ENCODE measurements at regions not wholly inside any gene's neighbourhood (a gene's known extent, or its start where the extent isn't known, plus 50 kb on each side); places are given as distances from the start of the nearest gene placed in this dataset.

DNA sequence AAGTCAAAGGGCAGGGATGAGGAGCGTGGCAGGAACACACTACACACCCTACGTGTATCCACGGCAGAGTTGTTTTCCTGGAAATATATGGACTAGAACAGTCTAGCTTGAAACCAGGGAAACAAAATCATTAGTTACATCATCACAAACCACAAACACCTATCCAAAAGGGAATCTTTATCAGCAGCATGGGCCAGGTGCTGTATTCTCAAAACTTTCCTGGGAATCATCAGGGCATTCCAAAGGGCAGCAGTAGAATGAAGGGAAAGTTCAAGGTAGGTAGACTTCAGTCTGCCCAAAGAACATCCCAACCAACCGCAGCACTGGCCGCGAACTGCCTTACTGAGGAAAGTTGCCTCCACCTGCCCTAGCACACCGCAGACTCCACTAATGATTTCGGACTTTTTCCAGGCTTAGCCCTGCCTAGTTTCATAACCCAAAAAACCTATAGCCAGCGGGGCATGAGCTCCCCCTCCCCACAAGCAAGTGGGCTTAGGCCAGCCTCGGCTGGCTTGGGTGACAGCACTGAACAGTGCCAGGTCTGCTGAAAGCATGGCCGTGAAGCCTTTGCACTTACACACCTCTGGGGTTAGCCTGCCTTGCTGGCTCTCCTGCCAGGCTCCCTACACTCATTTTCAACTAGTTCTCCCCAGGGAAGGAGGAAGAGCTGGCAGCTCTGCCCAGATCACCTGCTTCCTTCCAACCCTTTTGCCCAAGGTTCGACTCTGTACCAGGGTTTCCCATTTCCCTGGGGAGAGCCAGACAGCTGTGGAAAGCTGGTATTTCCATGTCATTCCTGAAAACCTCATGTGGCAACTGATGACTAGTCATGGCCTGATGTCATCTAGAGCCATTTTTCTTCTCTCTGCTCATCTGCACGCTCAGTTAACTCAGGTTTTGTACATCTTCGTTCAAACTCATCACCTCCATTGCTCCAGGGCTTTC is 77.3 kb upstream of the UBAC2 start:
- DNase-seq (ENCODE audit: low read depth in 2 of 2) = no peak

DNA sequence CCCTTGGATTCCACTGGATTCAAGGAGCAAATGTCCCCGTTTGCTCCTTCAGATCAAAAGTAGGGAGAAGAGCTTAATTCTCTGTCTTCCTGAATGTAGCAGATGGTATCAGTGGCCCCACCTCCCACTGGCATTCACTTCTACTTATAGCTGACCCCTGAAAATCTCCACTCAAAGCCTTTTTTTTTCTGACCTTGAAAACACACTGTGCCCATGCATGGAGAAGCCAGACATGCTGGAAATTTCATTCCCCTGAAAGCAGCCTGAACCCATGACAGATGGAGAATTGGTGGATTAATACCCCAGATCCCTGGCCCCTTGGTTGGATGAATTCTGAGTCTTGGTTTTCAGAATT is 76.6 kb upstream of the UBAC2 start:
- DNase-seq (ENCODE audit: low read depth in 2 of 2) = no peak

DNA sequence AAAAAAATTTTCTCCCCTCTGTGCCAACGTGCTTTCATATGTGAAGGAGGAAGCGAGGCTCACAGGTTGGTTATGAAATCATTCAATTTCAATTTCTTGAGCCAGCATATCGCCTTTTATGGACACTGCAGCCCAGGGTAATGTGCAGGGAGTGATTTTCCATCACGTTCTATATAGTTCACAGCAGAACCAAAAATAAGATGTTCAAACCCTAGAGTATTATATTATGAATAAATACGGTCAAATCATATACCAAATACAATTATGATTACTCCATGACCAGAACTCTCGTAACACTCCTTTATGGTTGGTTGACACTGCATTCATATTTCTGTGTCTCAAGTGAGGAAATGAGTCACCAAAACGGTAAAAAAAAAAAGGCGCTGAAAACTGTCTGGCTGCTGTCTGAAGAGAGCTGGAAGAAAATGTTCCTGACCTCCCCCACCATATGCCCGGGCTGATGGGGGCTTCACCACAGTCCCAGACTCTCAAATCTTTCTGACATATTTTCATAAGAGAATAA is 75.8 kb upstream of the UBAC2 start:
- peak; percentile 2 to 83 for DNase-seq (ENCODE audit: low read depth in 2 of 2)

DNA sequence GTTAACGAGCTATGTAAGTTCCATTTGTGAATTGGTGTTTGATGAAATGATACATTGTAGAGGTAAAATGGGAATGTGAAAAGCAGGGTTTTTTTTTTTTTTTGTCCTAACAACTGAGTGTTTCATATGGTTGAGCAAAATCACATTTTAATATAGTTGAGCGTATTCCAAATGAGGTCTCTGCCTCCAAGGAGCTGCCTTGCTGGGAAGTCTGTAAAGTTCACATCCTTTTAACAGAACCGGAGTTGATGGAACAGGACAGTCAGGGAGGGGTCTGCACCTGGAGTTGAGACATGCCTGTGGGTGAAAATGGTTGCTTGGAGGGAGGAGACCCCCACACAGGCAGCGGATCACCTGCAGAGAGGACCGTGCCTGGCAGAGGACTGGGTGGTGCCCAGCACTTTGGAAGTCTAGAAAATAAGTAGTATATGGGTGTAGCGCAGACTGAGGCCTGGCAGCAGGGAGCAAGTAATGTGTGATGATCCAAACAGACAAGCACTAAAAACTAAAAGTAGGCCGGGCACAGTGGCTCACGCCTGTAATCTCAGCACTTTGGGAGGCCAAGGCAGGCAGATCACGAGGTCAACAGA is 75.2 kb upstream of the UBAC2 start:
- no peak for DNase-seq (ENCODE audit: low read depth in 2 of 2)

DNA sequence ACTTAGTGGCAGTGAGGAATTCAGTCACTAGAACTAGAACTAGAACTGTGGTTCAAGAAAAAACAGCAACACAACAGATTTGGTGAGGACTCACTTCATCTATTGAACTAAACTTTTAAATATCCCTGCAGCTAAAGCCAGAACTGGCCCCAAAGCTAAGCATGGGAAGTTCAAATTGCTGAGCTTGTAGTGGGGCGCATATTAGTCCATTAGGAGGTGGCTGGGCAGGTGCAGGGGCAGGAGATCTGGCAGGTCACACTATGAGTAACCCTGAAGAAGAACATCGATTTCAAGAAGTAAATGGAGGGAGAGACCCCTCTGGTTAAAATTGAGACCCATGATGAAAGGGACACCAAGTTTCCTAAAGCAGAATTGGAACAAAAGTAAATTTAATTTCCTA is 73.8 kb upstream of the UBAC2 start:
- DNase-seq (ENCODE audit: low read depth in 2 of 2) = no peak

DNA sequence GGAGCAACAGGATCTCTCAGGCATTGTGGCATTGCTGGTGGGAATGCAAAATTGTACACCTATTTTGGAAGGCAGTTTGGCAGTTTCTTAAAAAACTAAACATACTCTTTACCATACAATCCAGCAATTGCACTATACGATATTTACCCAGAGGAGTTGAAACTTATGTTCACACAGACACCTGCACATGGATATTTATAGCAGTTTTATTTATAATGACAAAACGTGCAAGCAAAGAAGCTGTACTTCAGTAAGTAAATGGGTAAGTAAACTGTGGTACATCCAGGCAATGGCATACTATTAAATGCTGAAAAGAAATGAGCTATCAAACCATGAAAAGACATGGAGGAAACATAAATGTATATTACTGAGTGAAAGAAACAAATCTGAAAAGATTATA is 71.6 kb upstream of the UBAC2 start:
- DNase-seq (ENCODE audit: low read depth in 2 of 2) = no peak

DNA sequence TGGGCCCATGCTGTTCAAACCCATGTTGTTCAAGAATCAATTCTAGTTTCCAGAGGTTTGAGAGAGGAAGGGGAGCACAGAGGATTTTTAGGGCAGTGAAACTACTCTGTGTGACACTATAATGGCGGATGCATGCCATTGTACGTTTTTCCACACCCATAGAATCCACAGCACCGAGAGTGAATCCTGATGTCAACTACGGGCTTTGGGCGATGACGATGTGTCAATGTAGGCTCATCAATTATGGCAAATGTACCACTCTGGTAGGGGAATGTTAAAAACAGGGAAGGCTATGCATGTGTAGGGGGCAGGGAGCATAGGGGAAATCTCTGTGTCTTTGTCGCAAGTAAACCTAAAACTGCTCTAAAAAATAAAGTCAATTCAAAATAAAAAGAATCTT is 70.7 kb upstream of the UBAC2 start:
- no peak for DNase-seq (ENCODE audit: low read depth in 2 of 2)

DNA sequence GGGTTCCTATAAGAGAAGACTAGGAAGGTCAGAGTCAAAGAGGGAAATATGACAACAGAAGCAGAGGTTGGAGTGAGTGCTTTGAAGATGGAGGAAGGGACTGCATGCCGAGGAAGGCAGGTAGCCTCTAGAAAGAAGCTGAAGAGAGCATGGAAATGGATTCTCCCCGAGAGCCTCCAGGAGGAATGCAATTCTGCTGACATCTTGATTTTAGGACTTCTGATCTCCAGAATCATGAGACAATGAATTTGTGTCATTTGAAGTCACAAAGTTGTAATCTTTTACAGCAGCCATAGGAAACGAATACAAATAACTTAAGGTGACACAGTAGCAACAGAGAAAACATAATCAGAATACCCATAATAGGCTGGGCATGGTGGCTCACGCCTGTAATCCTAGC is 69.2 kb upstream of the UBAC2 start:
- no peak for DNase-seq (ENCODE audit: low read depth in 2 of 2)

DNA sequence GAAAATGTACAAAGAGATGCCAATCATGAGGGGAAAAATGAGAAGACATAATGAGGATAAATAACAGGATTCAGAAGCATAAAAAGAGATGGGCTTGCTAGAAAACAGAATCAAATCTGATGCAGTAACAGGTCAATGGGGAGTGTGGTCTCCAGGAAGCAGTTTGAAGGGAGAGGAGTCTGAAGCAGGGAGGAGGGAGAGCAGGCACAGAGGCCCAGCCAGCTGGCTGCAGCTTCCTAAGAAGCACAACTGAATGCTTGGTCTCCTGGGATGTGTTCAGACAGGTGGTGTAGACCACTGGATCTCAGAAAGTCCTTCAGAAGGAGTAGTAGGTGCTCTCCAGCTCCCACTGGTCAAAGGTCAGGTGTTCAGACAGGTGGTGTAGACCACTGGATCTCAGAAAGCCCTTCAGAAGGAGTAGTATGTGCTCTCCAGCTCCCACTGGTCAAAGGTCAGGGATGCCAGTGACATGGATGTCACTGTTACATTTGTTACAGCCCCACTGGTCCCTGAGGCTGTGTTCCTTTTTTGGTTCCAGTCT is 68.3 kb upstream of the UBAC2 start:
- DNase-seq (ENCODE audit: low read depth in 2 of 2) = no peak

DNA sequence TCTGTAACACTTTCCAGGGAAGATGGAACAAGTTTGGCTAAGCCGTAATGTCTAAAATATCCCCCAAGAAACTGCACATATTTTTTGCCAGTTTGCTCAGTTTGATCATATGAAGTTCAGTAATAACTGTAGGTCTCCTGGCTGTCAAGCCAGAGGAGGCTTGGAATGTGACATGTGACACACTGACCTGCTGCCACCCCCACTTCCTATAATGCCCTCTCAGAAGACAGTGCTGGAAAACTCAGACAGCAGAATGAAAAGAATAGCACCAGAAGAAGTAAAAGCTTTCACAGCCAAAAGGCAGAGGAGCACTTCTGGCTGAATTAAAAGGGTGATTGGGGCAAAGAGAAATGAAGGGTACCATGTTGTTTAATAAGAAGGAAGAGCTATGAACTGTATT is 67.4 kb upstream of the UBAC2 start:
- peak in 1 of 2 donors; percentile 7 for DNase-seq (ENCODE audit: low read depth in 2 of 2)

DNA sequence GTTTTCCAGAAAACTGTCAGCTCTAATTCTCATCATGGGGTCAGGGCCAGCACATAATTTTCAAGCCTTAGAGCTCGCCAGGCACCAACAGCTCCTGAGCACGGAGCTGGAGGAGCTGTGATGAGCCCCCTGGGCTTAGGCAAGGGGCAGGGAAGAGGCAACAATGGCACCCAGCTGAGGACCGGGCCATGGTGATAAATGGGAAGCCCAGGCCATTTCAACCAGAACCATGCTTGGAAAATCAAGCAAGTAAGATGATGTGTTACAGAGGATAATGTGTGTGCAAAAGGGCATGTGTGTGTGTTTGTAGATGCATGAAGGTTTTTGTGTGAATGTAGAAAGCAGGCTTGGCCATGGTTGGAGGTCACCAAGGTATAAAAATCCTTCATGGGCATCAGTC is 66.8 kb upstream of the UBAC2 start:
- no peak for DNase-seq (ENCODE audit: low read depth in 2 of 2)

DNA sequence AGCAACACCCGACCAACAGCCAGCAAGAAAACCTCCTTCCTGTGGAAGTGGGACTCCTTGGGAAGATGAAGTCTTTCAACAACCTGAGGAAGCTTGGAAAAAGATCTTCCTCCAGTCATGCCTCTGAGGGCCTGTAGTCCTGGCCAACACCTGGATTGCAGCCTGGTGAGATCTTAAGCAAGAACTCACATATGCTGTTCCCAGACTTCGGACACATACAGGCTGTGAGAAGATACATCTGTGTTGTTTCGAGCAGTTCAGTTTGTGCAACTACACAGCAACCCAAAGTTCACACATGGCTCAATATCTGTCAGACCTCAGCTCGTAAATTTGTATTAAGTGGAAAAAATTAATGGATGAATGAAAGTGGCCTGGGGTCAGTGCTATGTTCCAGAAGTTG is 65.1 kb upstream of the UBAC2 start:
- DNase-seq (ENCODE audit: low read depth in 2 of 2) = no peak

DNA sequence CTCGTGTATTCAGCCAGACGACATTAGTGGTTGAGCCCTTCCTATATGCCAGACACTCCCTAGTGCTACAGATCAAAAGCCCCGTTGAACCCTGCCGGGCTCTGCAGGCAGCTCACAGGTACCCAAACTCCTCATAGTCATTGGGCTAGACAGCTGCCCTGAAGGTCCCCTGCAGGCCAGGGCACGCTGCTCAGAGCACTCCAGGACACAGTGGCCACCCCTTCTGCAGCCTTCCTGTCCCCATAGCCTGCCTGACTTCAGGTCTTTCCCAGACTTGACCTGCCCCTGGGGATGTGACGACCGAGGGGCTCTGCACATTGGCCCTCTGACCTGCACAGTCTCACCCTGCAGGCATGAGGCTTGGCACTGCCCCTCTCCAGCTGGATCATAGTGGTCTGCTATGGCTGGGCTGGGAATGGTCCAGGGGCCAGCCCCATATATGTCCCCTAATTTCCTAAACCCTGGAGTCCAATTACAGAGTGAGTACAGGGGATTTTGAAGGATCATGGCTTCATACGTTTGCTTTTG is 64.2 kb upstream of the UBAC2 start:
- DNase-seq (ENCODE audit: low read depth in 2 of 2) = no peak

DNA sequence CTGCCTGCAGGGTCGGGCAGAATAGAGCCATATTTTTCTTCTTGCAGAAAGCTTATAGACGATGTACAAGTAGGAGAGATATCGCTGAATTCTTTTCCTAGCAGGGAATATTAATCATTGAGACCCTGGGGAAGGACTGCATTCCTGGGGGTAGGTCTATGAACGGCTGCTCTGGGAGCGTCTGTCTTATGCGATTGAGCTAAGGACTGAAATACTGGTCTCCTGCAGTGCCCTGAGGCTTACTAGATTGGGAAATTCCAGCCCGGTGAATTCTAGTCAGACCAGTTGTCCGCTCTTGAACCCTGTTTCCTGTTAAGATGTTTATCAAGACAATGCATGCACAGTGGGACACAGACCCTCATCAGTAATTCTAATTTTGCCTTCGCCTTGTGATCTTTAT is 59.8 kb upstream of the UBAC2 start:
- no peak for DNase-seq (ENCODE audit: low read depth in 2 of 2)

DNA sequence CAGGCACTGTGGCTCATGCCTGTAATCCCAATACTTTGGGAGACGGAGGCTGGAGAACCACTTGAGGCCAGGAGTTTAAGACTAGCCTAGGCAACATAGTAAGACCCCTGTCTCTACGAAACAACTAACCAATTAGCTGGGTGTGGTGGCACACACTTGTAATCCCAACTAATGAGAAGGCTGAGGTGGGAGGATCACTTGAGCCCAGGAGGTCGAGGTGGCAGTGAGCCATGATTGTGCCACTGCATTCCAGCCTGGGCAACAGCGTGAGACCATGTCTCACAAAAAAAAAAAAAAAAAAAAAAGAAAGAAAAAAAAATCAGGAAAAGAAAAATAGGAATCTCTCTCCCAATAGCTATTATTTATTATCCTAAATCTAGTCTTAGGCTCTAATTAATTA is 56.8 kb upstream of the UBAC2 start:
- no peak for DNase-seq (ENCODE audit: low read depth in 2 of 2)

DNA sequence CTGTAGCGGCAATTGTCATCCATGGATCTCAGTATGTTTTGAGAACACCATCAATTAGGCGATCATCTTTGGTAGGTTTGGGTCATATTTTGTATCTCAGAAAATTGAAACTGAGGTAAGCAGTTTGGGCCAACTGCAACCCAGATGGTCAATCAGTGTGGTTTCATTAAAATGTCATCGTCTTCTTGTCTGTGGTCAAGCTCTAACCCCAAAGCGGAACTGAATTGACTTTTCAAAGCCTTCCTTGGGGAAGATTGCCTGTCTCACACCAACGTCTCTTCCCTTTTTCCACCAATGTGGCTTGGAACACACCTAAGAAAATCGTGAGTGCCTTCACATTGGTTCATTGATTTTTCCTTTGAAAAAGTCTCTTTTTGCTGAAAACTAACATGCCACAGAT is 56.3 kb upstream of the UBAC2 start:
- no peak for DNase-seq (ENCODE audit: low read depth in 2 of 2)

DNA sequence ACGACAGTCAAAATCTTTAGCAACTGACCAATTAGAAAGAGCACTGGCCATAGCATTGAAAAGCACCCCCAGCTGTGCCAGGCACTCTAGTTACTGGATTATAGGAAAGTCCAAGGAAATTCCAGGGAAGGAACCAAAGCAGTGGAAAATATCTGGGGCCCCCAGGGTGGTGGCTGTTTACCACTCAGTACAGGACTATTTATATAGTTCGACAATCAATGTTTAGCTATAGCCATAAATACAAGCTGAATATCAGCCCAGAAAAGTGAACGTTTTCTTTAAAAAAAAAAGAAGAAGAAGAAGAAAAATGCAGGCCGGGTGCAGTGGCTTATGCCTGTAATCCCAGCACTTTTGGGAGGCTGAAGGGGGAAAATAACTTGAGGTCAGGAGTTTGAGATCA is 55.2 kb upstream of the UBAC2 start:
- no peak for DNase-seq (ENCODE audit: low read depth in 2 of 2)

DNA sequence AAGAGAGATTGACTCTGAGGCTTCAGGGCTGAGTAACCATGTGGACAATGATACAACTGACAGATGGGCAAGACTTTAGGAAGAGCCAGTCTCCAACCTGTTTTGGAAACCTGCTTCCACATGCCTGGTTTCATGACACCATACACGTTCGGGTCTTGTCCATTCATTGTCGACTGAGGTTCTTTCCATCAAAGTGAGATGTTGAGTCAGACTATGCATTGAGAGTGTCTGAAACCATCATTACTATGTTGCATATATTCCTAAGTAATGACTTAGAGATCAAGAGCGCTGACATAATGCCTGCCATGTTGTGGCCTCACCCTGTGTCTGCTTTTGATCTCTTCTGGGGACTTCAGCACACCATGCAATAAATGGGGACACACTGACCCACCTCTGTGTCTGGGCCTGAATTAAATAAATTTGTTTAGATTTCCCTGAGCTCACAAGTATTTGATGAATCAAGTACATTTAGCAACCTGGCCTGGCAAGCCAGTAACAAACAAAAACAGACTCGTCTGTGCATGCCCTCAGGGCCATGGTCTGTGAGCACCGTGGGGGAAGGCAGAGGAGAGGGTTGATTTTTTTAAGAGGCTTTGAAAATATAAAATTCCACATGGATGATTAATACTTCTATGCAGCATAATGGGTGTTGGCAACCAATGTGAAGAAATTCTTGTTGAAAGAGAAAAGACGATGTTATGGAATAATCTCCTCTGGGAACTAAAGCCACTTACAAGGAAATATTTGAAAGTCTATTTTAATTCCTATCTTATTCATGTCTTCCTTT is 49.9 kb upstream of the UBAC2 start:
- DNase-seq (ENCODE audit: low read depth in 2 of 2) = no peak
